Upper lobe of left lung (tissue), 4 donors: ENCODE measurements at regions not wholly inside any gene's neighbourhood (a gene's known extent, or its start where the extent isn't known, plus 50 kb on each side); places are given as distances from the start of the nearest gene placed in this dataset.

ENCODE experiments used
- CTCF ChIP-seq, 6 experiments: fragments of 450-650 bp in 4 of 6; fragments of 200-600 bp in 2 of 6; sonication (generic) in 2 of 6; IDR thresholded peaks; one replicate each; pipeline ENCODE4 v1.5.1; 2016 to 2019; ENCODE audit warnings: antibody characterized with exemption in 6 of 6
- EP300 ChIP-seq, 4 donors: sonication (generic); formaldehyde crosslinking; IDR thresholded peaks; one replicate each; pipeline ENCODE4 v1.5.1; 2017; ENCODE audit warnings: antibody characterized with exemption in 4 of 4, control low read depth in 2 of 4
- POLR2A ChIP-seq, 4 donors: fragments of 450-650 bp; IDR thresholded peaks; one replicate each; pipeline ENCODE4 v1.5.1; 2016 to 2017; ENCODE audit warnings: antibody characterized with exemption in 4 of 4, mild to moderate bottlenecking in 2 of 4
- POLR2AphosphoS5 ChIP-seq, 2 donors: sonication (generic); formaldehyde crosslinking; IDR thresholded peaks; one replicate each; pipeline ENCODE4 v1.5.1; 2017; ENCODE audit warnings: antibody characterized with exemption in 2 of 2

GRCh38 chr16:65819136-65819898, 547.2 kb upstream of the CDH5 start:
- TF ChIP-seq POLR2AphosphoS5 (IDR thresholded peaks at IDR 0.05) (no peak), CTCF (IDR thresholded peaks at IDR 0.05) (no peak), POLR2A (IDR thresholded peaks at IDR 0.05) (no peak), EP300 (IDR thresholded peaks at IDR 0.05) (no peak)
